ENCODE measurements at regions not wholly inside any gene's neighbourhood (a gene's known extent, or its start where the extent isn't known, plus 50 kb on each side); places are given as distances from the start of the nearest gene placed in this dataset.
"Not testable (repeated sequence)": the region's sequence is repeated elsewhere in the genome, so short reads cannot be mapped to it uniquely, and the experiment has no call there.

DNA sequence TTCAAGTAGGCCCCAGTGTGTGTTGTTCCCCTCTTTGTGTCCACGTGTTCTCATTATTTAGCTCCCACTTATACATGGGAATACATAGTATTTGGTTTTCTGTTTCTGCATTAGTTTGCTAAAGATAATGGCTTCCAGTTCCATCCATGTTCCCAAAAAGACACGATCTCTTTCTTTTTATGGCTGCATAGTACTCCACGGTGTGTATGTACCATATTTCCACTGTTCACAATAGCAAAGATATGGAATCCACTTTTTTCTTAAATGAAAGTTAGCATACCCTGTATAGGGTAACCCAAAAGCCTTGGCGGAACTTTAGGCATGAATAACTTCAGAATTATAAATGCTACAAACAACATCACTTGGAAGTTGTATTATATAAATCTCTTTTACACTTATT, 83.4 kb upstream of the NDUFV2 start:
- no peak for ATAC-seq
- Histone ChIP-seq H3K4me1 (no peaks in the 10 kb centered on the region), H3K36me3 (no peaks in the 10 kb centered on the region), H3K27me3 (no peaks in the 10 kb centered on the region), H3K27ac (no peak overlapping the region), H3K4me3 (no peak overlapping the region), H3K9me3 (no peaks in the 10 kb centered on the region)
- DNase-seq: no peak
- intact Hi-C loops (cut with DNase I): no loop called here
- 92% methylated on average over 4 of the region's 4 CpGs for WGBS (ENCODE audit: insufficient coverage, low coverage, low lambda C conversion rate, missing lambda C conversion rate)
- TF ChIP-seq POLR2A (IDR thresholded peaks at IDR 0.05): no peak
- TF ChIP-seq, protein P1, sequence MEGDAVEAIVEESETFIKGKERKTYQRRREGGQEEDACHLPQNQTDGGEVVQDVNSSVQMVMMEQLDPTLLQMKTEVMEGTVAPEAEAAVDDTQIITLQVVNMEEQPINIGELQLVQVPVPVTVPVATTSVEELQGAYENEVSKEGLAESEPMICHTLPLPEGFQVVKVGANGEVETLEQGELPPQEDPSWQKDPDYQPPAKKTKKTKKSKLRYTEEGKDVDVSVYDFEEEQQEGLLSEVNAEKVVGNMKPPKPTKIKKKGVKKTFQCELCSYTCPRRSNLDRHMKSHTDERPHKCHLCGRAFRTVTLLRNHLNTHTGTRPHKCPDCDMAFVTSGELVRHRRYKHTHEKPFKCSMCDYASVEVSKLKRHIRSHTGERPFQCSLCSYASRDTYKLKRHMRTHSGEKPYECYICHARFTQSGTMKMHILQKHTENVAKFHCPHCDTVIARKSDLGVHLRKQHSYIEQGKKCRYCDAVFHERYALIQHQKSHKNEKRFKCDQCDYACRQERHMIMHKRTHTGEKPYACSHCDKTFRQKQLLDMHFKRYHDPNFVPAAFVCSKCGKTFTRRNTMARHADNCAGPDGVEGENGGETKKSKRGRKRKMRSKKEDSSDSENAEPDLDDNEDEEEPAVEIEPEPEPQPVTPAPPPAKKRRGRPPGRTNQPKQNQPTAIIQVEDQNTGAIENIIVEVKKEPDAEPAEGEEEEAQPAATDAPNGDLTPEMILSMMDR (IDR thresholded peaks at IDR 0.05): no peak

DNA sequence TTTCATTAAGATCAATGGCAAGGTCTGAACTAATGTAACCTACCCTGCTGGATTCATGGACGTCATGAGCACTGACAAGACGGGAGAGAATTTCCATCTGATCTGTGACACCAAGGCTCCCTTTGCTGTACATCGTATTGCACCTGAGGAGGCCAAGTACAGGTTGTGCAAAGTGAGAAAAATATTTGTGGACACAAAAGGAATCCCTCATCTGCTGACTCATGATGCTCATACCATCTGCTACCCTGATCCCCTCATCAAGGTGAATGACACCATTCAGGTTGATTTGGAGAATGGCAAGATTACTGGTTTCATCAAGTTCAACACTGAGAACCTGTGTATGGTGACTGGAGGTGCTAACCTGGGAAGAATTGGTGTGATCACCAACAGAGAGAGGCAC, 82.3 kb upstream of the NDUFV2 start:
- TF ChIP-seq, protein P1 (IDR thresholded peaks at IDR 0.05): no peak
- no peak for TF ChIP-seq POLR2A (IDR thresholded peaks at IDR 0.05)
- Histone ChIP-seq H3K27me3 (no peaks in the 10 kb centered on the region), H3K4me1 (no peaks in the 10 kb centered on the region), H3K27ac (no peak overlapping the region), H3K36me3 (no peaks in the 10 kb centered on the region), H3K4me3 (no peak overlapping the region), H3K9me3 (no peaks in the 10 kb centered on the region)
- WGBS (ENCODE audit: insufficient coverage, low coverage, low lambda C conversion rate, missing lambda C conversion rate): 77% methylated on average over 3 of the region's 3 CpGs
- no peak for DNase-seq
- intact Hi-C loops (cut with DNase I): no loop called here
- no peak for ATAC-seq

DNA sequence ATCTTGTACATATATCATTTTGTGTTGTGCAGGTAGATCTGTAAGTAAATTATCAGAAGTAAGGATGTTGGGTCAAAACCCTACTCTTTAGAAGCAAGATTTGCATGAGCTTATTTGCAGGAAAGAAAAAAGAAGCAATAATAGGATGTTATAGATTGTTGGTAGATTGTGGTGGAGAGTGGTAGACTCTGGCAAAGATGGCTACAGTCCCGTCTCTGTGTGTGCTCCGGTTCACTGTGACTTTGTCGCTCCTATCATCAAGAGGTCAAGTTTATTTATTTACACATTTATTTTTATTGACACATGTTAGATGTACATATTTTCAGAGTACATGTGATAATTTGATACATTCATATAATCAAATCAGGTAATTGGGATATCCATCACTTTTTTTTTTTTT, 81.0 kb upstream of the NDUFV2 start:
- H3K36me3 ChIP-seq: no peaks in the 10 kb centered on the region
- no peaks in the 10 kb centered on the region for H3K4me1 ChIP-seq
- ATAC-seq (no peak), DNase-seq (no peak)
- H3K9me3 ChIP-seq: no peaks in the 10 kb centered on the region
- no peak for TF ChIP-seq POLR2A (IDR thresholded peaks at IDR 0.05)
- TF ChIP-seq, protein P1 (IDR thresholded peaks at IDR 0.05): no peak
- H3K27me3 ChIP-seq: no peaks in the 10 kb centered on the region
- 92% methylated on average over 3 of the region's 3 CpGs for WGBS (ENCODE audit: insufficient coverage, low coverage, low lambda C conversion rate, missing lambda C conversion rate)
- no peak overlapping the region for H3K27ac ChIP-seq
- intact Hi-C loops (cut with DNase I): no loop called here
- H3K4me3 ChIP-seq: no peak overlapping the region

DNA sequence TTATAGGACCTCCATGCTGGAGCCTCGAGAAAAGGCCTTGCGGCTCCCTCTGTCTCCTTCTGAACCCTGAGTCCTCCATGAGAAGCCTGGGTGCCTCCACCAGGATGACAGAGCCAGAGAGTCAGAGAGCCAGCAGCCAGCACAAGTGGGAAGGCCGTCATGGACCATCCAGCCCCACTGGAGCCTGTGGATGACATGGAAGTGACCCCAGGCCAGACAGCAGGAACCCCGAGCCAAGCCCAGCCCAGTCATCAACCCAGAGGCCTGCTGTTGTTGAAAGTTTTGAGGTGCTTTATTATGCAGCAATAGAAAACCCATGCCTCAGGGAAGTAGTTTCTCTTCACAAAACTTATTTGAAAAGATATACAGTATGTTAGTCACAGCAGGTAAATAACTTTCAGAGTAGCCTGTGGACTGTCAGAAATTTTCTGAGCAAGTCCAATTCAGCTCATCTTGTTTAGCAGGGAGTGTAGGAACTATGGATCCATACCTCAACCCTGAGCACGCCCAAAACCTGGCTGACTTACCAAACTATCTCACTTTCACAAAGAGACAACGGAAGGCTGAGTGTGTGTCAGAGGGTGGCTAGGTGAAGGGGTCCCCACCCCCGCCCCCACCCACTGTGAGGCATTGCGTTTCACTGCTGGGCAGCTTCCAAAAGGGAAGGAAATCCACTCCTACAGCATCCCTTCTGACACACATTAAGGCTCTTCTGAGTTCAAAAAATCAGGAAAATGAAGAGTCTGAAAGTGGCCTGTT, 79.9 kb upstream of the NDUFV2 start:
- H3K9me3 ChIP-seq: no peaks in the 10 kb centered on the region
- no peak for DNase-seq
- ATAC-seq: peak; percentile 38 to 84 (median 53)
- no peak overlapping the region for H3K4me3 ChIP-seq
- H3K27me3 ChIP-seq: no peaks in the 10 kb centered on the region
- no peak overlapping the region for H3K27ac ChIP-seq
- H3K4me1 ChIP-seq: no peaks in the 10 kb centered on the region
- intact Hi-C loops (cut with DNase I): no loop called here
- no peaks in the 10 kb centered on the region for H3K36me3 ChIP-seq
- TF ChIP-seq, protein P1 (IDR thresholded peaks at IDR 0.05): no peak
- WGBS (ENCODE audit: insufficient coverage, low coverage, low lambda C conversion rate, missing lambda C conversion rate): 69% methylated on average over 4 of the region's 8 CpGs

DNA sequence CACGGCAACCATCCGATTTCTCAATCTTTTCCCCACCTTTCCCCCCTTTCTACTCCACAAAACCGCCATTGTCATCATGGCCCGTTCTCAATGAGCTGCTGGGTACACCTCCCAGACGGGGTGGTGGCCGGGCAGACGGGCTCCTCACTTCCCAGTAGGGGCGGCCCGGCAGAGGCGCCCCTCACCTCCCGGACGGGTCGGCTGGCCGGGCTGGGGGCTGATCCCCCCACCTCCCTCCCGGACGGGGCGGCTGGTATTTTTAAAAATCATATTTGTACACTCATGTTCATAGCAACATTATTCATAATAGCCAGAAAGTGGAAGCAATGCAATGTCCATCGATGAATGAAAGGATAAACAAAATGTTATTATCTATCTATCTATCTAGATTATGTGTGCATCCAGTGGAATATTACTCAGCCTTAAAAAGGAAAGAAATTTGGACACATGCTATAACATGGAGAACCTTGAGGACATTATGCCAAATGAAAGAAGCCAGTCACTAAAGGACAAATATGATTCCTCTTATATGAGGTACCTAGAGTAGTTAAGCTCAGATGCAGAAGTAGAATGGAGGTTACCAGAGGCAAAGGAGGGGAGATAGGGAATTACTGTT, 78.4 kb upstream of the NDUFV2 start:
- H3K27ac ChIP-seq; H3K9me3 ChIP-seq; H3K27me3 ChIP-seq; H3K36me3 ChIP-seq; H3K4me3 ChIP-seq; ATAC-seq; DNase-seq; H3K4me1 ChIP-seq; intact Hi-C loops (cut with DNase I): not testable (repeated sequence)
- WGBS (ENCODE audit: insufficient coverage, low coverage, low lambda C conversion rate, missing lambda C conversion rate): 95% methylated on average over 11 of the region's 18 CpGs
